ENCODE measurements at regions not wholly inside any gene's neighbourhood (a gene's known extent, or its start where the extent isn't known, plus 50 kb on each side); places are given as distances from the start of the nearest gene placed in this dataset.

DNA sequence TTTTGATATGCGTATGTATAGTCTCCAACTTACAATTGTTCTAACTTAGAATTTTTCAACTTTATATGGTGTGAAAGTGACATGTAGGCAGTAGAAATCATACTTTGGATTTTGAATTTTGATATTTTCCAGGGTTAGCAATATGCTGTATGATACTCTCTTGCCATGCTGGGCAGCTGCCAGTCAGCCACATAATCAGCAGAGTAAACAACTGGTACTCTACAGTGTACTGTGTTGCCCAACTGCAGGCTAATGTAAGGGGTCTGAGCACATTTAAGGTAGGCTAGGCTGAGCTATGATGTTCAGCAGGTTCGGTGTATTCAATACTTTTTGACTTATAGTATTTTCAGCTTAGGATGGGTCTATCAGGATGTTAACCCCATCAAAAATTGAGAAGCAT lies 52.0 kb upstream of the RYK start:
- peak; percentile 30 for DNase-seq

DNA sequence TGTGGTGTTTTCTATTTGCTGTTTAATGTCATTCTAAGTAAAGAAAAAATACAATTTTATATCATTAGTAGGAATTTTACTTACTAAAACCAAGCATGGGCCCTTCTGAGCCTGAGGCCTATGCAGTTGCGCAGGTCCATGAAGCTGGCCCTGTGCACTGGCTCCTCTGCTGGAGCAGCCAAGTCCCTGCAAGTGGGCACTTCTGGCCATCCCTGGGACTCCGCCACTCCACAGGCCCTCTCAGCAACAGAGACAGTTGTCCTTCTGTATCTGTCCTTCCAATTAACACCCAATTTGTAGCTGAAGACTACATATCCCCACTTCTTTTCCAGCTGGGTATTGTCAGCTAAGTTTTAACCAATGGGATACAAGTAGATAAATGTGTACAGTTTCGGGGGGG lies 49.9 kb upstream of the RYK start:
- DNase-seq = peak; percentile 34

Measured in DMS53 (cell line).